Activated CD4-positive, alpha-beta T cell treated with anti-CD3 and anti-CD28 coated beads, Interleukin-2, amount 50 U/mL, for 16 hours (primary cell): ENCODE measurements at regions not wholly inside any gene's neighbourhood (a gene's known extent, or its start where the extent isn't known, plus 50 kb on each side); places are given as distances from the start of the nearest gene placed in this dataset.
"Not testable (repeated sequence)": the region's sequence is repeated elsewhere in the genome, so short reads cannot be mapped to it uniquely, and the experiment has no call there.

ENCODE experiments used
- DNase-seq: peaks from one replicate; pipeline ENCODE4 v3.0.0-alpha.2; 2020

DNA sequence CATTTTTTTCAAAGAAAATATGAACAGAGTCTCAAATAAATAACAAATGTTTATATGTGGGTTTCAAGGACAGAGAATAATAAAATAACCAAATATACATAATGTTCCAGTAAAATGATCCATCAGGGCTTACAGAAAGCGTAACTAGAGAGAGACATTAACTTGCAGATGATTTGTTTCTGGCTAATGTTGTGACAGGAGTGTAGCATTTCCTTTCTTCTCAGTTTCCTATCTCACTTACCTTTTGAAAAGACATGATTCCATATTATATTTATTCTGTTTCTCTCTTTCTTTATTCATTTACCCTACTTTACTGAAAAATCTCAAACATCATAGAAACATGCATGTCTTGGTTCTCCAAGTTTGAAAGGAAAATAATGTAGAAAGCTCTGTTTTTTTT is 451.3 kb upstream of the CDH9 start:
- DNase-seq = no peak

DNA sequence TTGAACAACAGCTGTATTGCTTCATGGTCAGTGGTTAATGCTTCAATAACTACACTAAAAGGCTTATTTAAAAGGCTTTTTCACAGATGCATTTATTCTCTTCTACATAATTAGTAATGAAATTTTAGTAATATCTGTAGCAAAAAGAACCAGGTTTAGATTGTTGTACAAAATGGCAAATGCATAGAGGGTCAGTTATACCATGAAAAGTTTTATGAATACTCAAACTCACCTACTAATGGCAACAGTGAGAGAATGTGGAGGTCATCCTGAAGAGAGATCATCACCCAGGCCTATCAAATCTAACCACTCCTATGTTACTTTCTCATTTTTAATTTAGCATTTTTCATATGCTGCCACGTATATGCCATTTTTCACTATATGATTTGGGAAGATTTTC is 444.3 kb upstream of the CDH9 start:
- DNase-seq = no peak

DNA sequence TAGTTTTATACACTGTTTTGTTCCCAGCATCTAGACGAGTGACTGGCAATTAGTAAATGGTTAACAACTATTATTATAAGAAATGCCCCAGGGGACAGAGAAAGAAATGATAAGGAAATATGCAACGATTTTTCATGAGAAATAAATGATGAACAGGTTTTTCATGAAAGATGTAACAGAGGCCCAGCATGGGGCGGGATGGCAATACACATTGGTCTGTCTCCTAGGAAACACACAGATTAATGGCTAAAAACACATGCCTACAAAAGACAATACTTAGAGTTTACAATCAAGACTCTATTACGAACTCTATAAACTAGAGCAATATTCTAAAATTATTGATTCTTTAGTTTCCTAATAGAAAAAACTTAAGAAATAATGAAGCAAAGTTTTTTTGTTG is 441.5 kb upstream of the CDH9 start:
- DNase-seq = no peak

DNA sequence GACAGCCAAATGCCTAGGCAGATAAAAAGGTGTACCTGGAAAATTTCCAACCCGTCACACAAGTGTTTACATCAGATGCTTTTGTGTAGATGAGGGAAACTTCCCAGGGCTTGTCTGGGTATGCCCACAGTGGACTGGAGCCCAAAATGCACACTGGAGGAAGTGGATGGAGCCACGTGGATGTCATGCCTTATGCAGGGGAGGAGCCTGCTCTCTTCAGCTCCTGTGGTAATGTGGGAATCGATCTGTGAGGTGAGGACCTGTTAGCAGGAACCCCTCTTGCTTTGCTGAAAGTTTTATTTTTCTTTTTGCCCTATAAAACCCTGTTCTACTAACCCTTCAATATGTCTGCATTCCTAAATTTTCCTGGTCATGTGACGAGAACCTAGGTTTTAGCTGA is 439.2 kb upstream of the CDH9 start:
- DNase-seq = no peak

DNA sequence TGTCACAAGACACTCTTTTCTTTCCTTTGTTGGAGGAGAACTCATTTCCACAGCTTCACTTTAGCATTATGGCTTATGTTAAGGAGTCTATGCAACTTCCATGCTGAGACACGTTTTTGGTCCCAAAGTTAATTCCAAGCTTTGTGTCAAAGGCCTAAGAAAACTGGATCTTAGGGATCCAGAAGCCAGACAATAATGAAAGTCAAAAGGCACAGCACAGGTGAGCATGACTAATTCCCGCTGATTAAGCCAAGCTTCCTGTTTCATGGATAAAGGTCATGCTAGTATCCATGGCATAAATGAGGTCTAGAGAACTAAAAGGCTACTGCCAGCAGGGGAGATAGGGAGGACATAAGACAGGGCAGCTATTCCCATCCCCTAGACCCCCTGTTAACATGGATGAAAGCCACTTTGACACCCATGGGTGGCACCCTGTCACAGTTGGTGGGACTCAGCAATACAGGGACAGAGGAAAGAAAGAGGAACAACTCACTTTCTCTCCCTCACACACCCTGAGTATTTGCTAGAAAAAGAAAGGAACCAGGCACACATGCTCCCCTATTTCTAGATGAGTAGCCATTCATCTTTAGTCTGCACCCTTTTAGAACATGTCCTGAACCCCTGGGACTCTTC is 438.1 kb upstream of the CDH9 start:
- DNase-seq = no peak

DNA sequence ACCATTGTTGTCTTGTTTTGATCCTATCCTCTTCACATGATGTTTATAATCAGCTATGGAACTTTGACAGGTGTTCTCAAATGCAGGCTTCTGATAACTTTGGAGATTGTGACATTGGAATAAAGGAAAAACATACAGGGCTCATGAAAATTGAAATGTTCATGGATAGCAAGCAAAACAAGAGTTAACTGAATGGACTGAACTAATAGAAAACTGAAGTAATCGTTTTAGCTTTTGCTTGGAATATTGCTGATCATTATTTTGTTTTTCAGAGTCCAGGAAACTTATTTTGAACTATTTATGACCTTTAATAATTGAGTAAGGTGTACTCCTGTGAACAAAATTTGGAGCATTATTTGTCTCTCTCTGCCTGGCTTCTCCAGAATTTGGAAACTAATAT is 436.7 kb upstream of the CDH9 start:
- DNase-seq = no peak

DNA sequence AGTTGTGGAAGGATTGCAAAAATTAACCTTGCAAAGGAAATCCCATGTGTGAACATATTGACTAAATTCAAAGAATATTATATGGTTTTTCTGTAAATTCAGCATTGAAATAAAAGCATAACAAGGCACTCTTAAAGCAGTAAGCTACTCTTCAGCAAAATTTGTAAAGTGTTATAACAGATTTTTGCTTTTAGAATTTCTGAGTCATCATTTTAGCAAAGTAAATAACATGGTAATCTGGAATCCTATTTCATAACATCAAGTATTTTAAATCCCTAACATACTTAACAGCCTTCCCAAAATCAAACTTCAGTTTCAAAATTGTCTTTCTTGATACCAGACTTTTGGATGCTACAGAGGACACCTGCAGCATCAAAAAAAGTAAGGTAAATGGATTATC is 436.0 kb upstream of the CDH9 start:
- DNase-seq = no peak

DNA sequence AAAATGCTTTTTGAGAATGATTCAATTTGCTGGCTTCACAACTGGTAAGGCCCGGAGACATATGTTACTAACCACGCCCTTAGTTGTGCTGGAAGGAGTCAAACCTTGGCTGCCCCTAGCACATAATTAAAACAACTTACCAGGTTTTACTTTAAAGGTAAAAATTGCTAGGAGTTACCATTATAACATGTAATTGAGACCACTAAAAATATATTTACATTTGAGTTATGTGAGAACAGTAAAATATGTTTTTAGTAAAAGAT is 435.6 kb upstream of the CDH9 start:
- no peak for DNase-seq

DNA sequence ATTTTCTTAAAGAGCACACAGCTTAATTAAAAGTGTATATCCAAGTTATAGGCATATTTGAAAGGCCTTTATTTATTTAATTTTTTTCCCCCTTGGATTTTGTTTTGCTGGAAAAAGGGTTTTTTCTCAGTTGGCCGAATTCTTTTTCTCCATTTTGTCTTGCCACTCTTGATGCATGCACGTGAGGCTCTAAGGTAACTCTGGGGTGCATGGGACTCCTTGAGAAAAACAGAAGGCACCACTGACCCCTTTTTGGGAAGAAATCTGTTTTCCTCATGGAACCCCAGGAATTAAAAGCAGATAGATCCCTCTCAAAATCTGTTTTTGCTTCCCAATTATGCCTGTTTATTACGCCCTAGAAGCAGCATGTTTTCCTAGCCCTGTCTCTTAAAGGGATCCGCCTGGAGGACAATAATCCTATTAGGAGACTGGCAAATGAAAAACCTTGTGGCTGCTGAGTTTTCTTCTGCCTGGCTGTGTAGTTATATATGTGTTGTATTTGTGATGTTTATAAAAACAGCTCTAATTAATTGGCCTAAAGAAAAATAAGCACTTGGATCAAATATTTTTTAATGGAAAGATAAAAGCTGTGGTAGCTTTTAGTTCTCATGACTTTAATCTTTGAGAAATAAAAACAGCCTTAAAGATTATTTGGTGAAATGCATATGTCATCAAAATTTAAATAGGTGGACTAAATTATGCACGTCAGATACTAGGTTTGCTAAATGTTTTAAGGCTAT is 435.1 kb upstream of the CDH9 start:
- DNase-seq = no peak

DNA sequence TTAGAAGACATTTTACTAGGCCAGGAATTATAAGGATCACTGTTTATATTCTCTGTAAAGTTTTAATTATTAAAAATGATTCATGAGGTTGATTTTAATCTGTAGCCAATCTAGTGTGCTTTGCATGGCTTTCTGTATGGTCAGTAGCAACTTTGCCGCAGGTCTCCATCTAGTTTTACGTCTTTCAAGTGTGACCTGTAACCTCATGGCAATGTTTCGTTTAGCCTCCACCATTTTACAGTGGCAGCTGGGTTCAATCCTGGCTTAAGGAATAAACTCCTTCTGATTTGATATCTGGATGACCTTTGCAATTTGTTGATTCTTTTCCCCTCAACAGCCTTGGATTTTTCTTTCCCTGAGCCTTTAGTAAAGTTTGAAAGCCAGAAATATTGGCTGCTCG is 434.5 kb upstream of the CDH9 start:
- no peak for DNase-seq

DNA sequence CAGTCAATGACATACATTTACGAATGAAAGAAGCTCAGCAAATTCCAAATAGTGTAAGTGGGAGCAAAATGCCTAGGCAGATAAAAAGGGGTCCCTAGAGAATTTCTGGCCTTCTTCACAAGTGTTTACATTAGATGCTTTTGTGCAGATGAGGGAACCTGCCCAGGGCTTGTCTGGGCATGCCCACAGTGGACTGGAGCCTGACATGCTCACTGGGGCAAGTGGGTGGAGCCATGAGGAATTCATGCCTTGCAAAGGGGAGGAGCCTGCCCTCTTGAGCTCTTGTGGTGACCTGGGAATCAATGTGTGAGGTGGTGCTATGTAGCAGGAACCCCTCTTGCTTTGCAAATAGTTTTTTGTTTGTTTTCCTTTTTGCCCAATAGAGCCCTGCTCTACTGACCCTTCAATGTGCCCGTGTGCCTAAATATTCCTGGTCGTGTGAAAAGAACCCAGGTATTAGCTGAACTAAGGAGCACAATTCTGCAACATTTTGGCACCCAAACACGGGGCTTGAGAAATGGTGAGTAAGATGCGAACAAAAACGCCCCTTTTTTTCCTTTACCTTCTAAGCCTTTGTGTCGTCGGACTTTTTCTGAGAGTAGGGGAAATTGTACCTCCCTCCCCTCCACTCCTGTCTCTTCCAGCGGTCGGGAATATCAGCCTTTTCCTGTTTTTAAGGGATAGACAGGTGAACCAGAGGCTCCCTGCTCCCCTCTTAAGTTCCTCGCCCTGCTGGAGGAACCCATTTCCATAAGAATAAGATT is 433.8 kb upstream of the CDH9 start:
- peak; percentile 1 for DNase-seq

DNA sequence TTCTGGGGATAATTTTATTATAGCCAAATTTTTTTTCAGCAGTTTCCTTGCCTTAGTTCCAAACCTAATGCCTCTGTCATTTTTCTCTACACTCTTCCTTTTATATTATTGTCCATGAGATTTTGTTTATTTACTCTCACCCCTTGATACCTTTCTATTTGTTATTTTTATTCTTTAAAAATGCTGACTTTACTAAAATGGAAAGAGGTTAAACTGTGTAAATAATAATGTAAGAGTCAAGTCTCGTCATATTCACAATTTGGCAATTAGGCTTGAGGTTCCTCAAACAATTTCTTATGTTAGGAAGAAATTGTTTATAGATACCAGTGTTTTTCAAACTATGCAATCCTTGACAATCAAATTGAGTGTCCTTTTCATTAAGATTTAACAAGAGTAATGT is 428.6 kb upstream of the CDH9 start:
- DNase-seq = no peak

DNA sequence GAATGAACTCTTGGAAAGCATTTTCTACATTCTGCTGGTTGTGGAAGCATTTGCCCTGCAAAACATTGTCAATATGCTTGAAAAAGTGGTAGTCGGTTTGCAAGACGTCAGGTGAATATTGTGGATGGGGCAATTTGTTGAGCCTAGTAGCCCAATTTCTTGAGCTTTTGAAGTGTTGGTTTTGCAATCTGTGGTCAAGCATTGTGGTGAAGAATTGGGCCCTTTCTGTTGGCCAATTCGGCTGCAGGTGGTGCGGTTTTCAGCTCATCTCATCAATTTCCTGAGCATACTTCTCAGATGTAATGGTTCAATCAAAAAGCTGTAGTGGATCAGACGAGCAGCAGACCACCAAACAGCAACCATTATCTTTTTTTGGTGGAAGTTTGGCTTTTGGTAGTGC is 426.8 kb upstream of the CDH9 start:
- DNase-seq = no peak

DNA sequence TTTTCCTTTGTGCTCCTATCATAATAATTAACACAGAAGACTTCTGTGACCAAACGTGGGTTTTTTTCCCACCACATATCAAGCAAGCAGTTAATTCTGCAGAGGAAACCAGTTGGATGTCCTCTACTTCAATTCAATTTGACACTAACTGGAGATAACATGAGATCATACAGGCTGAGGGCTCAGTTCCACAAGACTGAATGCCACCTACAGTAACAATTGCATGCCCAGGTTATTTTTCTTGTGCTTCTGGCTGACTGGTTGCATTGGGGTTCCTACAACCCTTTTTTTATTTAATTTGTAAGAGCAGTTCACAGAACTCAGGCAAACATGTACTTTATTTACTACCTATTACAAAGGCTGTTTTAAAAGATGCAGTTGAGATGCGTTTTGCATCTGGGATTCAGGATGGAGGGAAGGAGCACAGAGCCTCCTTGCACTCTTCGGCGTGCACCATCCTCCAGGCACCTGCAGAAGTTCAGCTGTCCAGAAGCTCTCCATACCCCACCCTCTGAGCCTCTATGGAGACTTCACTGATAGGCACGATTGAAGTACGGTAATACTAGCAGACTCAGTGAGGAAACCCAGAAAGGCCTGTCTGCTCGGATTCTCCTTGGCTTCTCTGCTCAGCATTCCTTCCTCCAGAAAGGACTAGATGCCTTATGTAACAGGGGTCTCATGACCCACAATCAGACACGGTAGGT is 425.2 kb upstream of the CDH9 start:
- no peak for DNase-seq

DNA sequence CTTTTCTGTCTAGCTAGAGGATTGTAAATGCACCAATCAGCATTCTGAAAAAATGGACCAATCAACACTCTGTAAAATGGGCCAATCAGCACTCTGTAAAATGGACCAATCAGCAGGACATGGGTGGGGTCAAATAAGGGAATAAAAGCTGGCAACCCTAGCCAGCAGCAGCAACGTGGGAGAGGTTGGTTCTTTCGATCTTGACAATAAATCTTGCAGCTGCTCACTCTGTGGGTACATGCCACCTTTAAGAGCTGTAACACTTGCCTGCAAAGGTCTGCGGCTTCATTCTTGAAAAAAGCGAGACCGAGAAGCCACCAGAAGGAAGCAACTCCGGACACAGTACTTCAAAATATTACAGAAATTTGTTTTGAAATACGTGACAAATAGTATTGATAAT is 424.6 kb upstream of the CDH9 start:
- DNase-seq = no peak

DNA sequence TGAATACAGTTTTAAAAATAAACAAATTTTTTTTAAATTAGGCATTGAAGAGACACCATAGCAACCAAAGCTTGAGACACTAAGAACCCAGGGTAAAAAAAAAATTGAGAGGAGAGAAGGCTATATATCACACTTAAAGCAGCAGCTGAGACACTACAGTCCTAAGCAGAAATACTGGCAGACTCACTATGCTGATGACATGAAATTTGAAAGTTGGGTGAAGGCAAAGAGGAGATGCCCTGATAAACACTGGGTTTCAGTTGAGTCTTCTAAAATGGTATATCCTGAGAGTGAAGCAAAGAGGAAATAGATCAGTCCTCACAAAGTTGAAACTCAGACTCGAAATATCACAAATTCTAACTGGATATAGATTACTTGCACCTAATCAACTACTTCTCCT is 419.9 kb upstream of the CDH9 start:
- DNase-seq = no peak

DNA sequence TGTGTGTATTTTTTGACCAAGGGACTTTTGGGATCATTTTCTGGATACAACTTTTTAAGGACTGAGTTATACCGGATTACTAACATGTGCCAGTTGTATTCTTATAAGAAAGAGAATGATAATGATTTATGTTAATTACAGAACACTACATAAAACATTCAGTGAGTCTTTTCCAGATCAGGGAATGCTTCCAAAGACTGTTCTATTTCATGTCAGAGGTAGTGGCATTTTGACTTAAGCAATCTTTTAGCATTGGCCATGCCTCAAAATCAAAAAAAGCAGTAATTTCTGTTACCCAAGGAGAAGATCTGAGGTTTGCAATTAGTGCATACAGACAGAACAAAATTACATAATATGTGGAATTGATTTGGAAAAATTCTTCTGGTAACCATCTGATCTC is 413.0 kb upstream of the CDH9 start:
- no peak for DNase-seq

DNA sequence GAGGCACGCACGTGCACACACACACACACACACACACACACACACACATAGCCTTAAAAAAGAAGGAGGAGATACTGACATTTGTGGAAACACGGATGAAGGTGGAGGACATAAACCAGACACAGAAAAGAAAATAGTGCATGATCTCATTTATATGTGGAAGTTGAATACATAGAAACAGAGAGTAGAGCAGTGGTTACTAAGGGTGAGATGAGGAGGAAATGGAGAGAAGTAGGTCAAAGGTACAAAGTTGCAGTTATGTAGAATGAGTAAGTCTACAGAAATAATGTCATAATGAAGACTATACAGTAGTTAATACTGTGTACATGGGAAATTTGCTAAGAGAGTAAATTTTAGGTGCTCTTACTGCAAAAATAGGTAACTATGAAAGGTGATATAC is 412.2 kb upstream of the CDH9 start:
- no peak for DNase-seq

DNA sequence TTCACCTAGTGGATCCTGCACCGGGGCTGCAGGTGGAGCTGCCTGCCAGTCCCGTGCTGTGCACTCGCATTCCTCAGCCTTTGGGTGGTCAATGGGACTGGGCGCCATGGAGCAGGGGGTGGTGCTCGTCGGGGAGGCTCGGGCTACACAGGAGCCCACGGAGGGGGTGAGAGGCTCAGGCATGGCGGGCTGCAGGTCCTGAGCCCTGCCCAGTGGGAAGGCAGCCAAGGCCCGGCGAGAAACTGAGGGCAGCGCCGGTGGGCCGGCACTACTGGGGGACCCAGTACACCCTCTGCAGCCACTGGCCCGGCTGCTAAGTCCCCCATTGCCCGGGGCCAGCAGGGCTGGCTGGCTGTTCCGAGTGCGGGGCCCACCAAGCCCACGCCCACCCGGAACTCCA is 401.0 kb upstream of the CDH9 start:
- DNase-seq = not testable (repeated sequence)

DNA sequence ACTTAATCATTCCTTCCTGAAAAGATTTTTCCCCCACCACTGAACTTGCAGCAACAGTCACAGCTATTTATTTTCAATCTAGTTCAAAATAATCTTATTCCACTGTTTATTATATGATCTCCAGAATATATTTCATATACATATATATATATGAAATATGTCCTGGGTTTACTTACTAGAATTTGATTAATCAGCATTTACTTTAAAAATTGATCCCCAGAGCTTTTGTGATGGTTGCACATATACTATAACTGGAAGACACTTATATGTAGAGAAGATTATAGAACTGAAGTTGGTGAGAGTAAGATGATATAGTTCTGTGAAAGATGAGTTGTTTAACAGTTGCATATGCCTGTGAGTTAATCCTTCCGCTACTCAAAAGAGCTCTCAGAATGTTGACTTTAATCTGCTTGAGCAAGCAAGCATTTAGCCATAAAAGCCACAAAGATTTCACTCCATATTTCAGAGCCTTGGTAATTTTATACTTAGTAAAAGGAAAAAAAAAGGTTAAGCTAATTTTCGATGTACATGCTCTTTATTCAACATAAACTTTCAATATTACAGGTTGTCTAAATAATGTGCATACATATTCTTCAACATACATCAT is 399.3 kb upstream of the CDH9 start:
- no peak for DNase-seq

DNA sequence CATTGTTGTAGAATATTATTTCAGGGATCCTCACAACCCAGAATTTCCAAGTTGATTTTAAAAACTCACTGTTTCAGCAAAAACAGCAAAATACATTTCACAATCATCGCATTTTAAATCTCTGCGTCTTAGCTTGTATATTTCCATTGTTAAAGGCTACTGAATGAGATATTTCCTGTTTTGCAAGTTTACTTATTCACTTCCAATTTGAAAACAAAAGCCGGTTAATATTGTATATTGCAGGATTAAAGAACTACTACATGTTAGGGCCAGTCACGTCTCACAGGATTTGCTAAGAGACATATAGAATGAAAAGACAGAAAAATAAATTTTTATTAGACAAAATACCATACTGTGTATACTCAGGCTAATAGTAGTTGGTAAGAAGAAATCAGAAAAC is 395.9 kb upstream of the CDH9 start:
- no peak for DNase-seq

DNA sequence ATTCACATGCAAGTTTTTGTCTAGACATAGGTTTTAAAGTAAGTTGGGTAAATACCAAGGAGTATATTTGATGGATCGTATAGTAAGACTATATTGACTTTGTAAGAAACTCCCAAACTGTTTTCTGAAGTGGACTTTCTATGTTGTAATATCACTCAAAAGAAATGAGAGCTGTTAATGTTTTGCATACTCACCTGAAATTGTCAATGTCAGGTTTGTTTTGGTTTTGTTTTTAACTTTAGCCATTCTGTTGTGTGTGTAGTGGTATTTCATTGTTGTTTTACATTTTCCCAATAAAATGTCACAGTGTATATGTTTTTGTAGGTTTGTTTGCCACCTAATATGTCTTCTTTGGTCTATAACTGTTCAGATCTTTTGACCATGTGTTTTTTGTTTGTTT is 375.7 kb upstream of the CDH9 start:
- no peak for DNase-seq

DNA sequence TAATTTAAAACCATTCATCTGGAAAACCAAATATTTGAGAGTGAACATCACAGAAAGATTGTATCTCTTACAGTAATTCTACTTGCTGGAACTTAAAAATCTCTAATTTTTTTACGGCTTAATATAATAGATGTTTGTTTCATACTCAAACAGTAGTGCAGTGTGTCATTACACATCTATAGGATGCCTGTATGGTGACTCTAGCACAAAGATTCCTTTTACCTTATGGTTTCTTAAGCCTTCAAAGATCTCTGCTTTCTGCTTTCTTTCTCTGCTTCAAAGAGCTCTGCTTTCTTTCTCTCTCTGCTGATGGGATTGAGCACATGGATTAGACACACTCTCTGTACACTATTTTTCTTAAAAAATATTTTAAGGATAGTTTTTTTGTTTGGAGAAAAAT is 374.0 kb upstream of the CDH9 start:
- DNase-seq = no peak

DNA sequence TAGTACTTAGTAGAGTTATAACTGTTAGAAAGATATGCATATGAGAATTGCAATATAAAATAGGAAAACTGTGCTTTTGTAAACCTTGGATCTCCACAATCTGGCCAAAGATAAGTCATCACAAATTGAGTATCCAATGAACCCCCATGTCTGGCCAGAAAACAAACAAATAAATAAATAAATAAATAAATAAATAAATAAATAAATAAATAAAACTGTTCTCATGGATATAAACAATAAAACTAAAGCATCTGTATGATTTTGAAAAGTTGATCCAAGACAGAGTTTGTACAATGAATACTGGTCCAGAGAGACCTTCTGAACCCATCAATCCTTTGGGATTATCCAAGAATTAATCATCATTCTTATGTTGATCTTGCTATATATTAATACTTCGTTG is 367.6 kb upstream of the CDH9 start:
- no peak for DNase-seq
